ENCODE measurements at regions not wholly inside any gene's neighbourhood (a gene's known extent, or its start where the extent isn't known, plus 50 kb on each side); places are given as distances from the start of the nearest gene placed in this dataset.
"Not testable (repeated sequence)": the region's sequence is repeated elsewhere in the genome, so short reads cannot be mapped to it uniquely, and the experiment has no call there.

GRCh38 chr12:18794000-18794399 is 56.1 kb downstream of the CAPZA3 start:
- DNase-seq (ENCODE audit: low spot score): no peak

GRCh38 chr12:18797604-18798003 is 59.7 kb downstream of the CAPZA3 start:
- DNase-seq (ENCODE audit: low spot score): no peak

- DNase-seq (ENCODE audit: low spot score): no peak
Observed at GRCh38 chr12:18798535-18799361, 60.8 kb downstream of the CAPZA3 start.

GRCh38 chr12:18799561-18799960 is 61.6 kb downstream of the CAPZA3 start:
- no peak for DNase-seq (ENCODE audit: low spot score)

- no peak for DNase-seq (ENCODE audit: low spot score)
Observed at GRCh38 chr12:18805516-18806248, 67.8 kb downstream of the CAPZA3 start.

GRCh38 chr12:18807714-18808113 is 69.8 kb downstream of the CAPZA3 start:
- DNase-seq (ENCODE audit: low spot score): no peak

- no peak for DNase-seq (ENCODE audit: low spot score)
Observed at GRCh38 chr12:18808221-18808620, 70.3 kb downstream of the CAPZA3 start.

- DNase-seq (ENCODE audit: low spot score): no peak
Observed at GRCh38 chr12:18810537-18811253, 72.8 kb downstream of the CAPZA3 start.

GRCh38 chr12:18811273-18811672 is 73.4 kb downstream of the CAPZA3 start:
- DNase-seq (ENCODE audit: low spot score): no peak

- DNase-seq (ENCODE audit: low spot score): no peak
Observed at GRCh38 chr12:18813753-18814152, 75.8 kb downstream of the CAPZA3 start.

- DNase-seq (ENCODE audit: low spot score): no peak
Observed at GRCh38 chr12:18818579-18819268, 80.8 kb downstream of the CAPZA3 start.

- no peak for DNase-seq (ENCODE audit: low spot score)
Observed at GRCh38 chr12:18819484-18819883, 81.6 kb downstream of the CAPZA3 start.

- DNase-seq (ENCODE audit: low spot score): no peak
Observed at GRCh38 chr12:18823461-18823860, 85.5 kb downstream of the CAPZA3 start.

- no peak for DNase-seq (ENCODE audit: low spot score)
Observed at GRCh38 chr12:18824287-18824686, 86.4 kb downstream of the CAPZA3 start.

- no peak for DNase-seq (ENCODE audit: low spot score)
Observed at GRCh38 chr12:18825138-18825537, 87.2 kb downstream of the CAPZA3 start.

- no peak for DNase-seq (ENCODE audit: low spot score)
Observed at GRCh38 chr12:18827913-18828312, 90.0 kb downstream of the CAPZA3 start.

- DNase-seq (ENCODE audit: low spot score): no peak
Observed at GRCh38 chr12:18828483-18828882, 90.6 kb downstream of the CAPZA3 start.

GRCh38 chr12:18828987-18829386 is 91.1 kb downstream of the CAPZA3 start:
- DNase-seq (ENCODE audit: low spot score): no peak

GRCh38 chr12:18832932-18833331 is 95.0 kb downstream of the CAPZA3 start:
- not testable (repeated sequence) for DNase-seq (ENCODE audit: low spot score)

GRCh38 chr12:18837025-18837424 is 99.1 kb downstream of the CAPZA3 start:
- DNase-seq (ENCODE audit: low spot score): no peak

- DNase-seq (ENCODE audit: low spot score): no peak
Observed at GRCh38 chr12:18837505-18837904, 99.6 kb downstream of the CAPZA3 start.

GRCh38 chr12:18840997-18841396 is 103.1 kb downstream of the CAPZA3 start:
- DNase-seq (ENCODE audit: low spot score): not testable (repeated sequence)
